ENCODE measurements at regions not wholly inside any gene's neighbourhood (a gene's known extent, or its start where the extent isn't known, plus 50 kb on each side); places are given as distances from the start of the nearest gene placed in this dataset.
A peak's percentile ranks its signal among the peaks of the same experiment; 100 is the strongest.

DNA sequence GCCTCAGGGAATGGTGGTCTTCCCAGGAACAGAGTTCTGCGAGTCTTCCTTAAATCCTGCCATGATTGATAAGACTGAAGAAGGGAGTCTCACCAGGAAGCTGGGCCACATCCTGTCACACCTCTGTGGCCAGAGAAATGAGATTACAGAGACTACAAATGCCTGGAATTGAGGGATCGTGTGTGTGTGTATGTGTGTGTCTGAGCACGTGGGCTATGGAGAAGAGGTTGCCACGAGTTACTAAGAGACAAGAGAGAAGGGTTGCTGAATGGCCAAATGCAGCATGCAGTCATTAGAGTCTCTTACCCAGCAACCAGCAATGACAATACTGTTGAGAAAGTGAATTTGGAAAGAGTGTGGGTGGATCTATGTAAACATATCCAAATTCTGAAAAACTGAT is 443.1 kb downstream of the MFSD1 start:
- H3K4me3 ChIP-seq (ENCODE audit: low read depth, low read length), result no peak overlapping the region
- TF ChIP-seq, protein P1, sequence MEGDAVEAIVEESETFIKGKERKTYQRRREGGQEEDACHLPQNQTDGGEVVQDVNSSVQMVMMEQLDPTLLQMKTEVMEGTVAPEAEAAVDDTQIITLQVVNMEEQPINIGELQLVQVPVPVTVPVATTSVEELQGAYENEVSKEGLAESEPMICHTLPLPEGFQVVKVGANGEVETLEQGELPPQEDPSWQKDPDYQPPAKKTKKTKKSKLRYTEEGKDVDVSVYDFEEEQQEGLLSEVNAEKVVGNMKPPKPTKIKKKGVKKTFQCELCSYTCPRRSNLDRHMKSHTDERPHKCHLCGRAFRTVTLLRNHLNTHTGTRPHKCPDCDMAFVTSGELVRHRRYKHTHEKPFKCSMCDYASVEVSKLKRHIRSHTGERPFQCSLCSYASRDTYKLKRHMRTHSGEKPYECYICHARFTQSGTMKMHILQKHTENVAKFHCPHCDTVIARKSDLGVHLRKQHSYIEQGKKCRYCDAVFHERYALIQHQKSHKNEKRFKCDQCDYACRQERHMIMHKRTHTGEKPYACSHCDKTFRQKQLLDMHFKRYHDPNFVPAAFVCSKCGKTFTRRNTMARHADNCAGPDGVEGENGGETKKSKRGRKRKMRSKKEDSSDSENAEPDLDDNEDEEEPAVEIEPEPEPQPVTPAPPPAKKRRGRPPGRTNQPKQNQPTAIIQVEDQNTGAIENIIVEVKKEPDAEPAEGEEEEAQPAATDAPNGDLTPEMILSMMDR (IDR thresholded peaks at IDR 0.05; ENCODE audit: insufficient read depth, low read depth, low read length), result no peak
- no peak for DNase-seq (ENCODE audit: low read depth)

DNA sequence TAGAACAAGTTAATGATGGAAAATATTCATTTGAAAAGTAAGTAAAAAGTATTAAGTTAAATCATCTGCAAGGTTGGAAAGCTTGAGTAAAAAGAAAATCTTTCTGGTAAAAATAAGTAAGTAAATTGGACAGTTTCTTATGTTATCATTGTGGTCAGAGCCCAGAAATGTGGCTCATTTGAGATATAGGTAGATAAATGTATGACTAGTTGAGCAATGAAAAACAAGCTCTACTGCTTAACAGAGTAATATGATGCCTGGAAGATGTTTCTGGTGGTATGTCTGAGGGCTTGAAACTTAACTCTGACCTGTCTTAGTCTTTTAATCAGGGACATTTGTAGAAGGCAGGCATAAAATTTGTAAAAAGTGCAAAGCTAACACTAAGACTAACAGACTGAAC is 444.0 kb downstream of the MFSD1 start:
- DNase-seq (ENCODE audit: low read depth), result peak; percentile 27
- TF ChIP-seq, protein P1 (IDR thresholded peaks at IDR 0.05; ENCODE audit: insufficient read depth, low read depth, low read length), result no peak

GRCh38 chr3:159246385-159246784 is 444.5 kb downstream of the MFSD1 start:
- no peak overlapping the region for H3K4me3 ChIP-seq (ENCODE audit: low read depth, low read length)
- no peak for DNase-seq (ENCODE audit: low read depth)
- TF ChIP-seq, protein P1 (IDR thresholded peaks at IDR 0.05; ENCODE audit: insufficient read depth, low read depth, low read length), result no peak

More for the DNA sequence above, 444.0 kb downstream of the MFSD1 start:
- no peak overlapping the region for H3K4me3 ChIP-seq (ENCODE audit: low read depth, low read length)

GRCh38 chr3:159249472-159250174 is 447.8 kb downstream of the MFSD1 start:
- DNase-seq (ENCODE audit: low read depth), result no peak
- H3K4me3 ChIP-seq (ENCODE audit: low read depth, low read length), result no peak overlapping the region
- TF ChIP-seq, protein P1 (IDR thresholded peaks at IDR 0.05; ENCODE audit: insufficient read depth, low read depth, low read length), result no peak

DNA sequence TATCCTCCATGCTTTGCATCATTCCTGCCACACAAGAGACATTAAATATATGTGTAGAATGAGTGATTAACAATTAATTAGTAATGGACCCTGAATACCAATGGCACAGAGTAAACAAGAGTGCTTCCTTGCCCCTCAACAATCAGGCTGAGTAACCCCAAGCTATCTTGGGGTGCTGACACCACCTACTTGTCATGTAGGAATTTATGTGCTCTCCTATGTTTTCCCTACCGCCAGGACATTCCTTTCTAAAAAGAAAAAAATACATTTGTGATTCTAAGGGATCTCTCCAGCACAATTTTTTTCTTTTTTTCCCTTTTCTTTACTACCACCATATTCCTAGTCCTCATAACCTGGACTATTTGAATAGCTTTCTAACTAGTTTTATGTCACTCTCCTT is 449.1 kb downstream of the MFSD1 start:
- H3K4me3 ChIP-seq (ENCODE audit: low read depth, low read length), result no peak overlapping the region
- DNase-seq (ENCODE audit: low read depth), result no peak
- TF ChIP-seq, protein P1 (IDR thresholded peaks at IDR 0.05; ENCODE audit: insufficient read depth, low read depth, low read length), result no peak

GRCh38 chr3:159252274-159252673 is 450.4 kb downstream of the MFSD1 start:
- TF ChIP-seq, protein P1 (IDR thresholded peaks at IDR 0.05; ENCODE audit: insufficient read depth, low read depth, low read length), result no peak

More at GRCh38 chr3:159252274-159252673, 450.4 kb downstream of the MFSD1 start:
- no peak overlapping the region for H3K4me3 ChIP-seq (ENCODE audit: low read depth, low read length)
- peak; percentile 45 for DNase-seq (ENCODE audit: low read depth)
